Stomach smooth muscle (tissue), 2 donors: ENCODE measurements at regions not wholly inside any gene's neighbourhood (a gene's known extent, or its start where the extent isn't known, plus 50 kb on each side); places are given as distances from the start of the nearest gene placed in this dataset.

Source experiments
- H3K27ac ChIP-seq: one replicate; pipeline ENCODE4 v1.7.0; 2013; ENCODE audit warnings: mild to moderate bottlenecking, low read length, inconsistent platforms
- H3K27me3 ChIP-seq, 2 donors: one replicate each; pipeline ENCODE4 v1.7.0; 2013; ENCODE audit warnings: low read length in 2 of 2; ENCODE audit not compliant: insufficient read depth in 2 of 2, control insufficient read depth in 1 of 2
- H3K36me3 ChIP-seq, 2 donors: one replicate each; pipeline ENCODE4 v1.7.0; 2013; ENCODE audit warnings: low read length in 2 of 2; ENCODE audit not compliant: control insufficient read depth in 2 of 2, insufficient read depth in 2 of 2
- H3K4me1 ChIP-seq: one replicate; pipeline ENCODE4 v1.7.0; 2013; ENCODE audit warnings: low read length; ENCODE audit not compliant: control insufficient read depth, insufficient read depth
- H3K4me3 ChIP-seq, 2 donors: one replicate each; pipeline ENCODE4 v1.7.0; 2013; ENCODE audit warnings: low read length in 2 of 2
- H3K9ac ChIP-seq, 2 donors: one replicate each; pipeline ENCODE4 v1.7.0; 2013; ENCODE audit warnings: low read length in 2 of 2, mild to moderate bottlenecking in 1 of 2
- H3K9me3 ChIP-seq, 2 donors: one replicate each; pipeline ENCODE4 v1.7.0; 2013; ENCODE audit warnings: low read length in 2 of 2; ENCODE audit not compliant: control insufficient read depth in 2 of 2
- donor health status: healthy.
- donor health status: Pancreatic carcinoma.

GRCh38 chr21:31459457-31459856, 115.4 kb upstream of the TIAM1 start:
- Histone ChIP-seq H3K9ac (no peak overlapping the region), H3K36me3 (no peaks in the 10 kb centered on the region), H3K27me3 (no peaks in the 10 kb centered on the region), H3K9me3 (no peaks in the 10 kb centered on the region), H3K4me3 (no peak overlapping the region), H3K27ac (no peak overlapping the region), H3K4me1 (no peaks in the 10 kb centered on the region)

GRCh38 chr21:31457675-31458074, 113.6 kb upstream of the TIAM1 start:
- no peaks in the 10 kb centered on the region for H3K4me1 ChIP-seq
- H3K27me3 ChIP-seq = no peaks in the 10 kb centered on the region
- no peaks in the 10 kb centered on the region for H3K36me3 ChIP-seq
- no peaks in the 10 kb centered on the region for H3K9me3 ChIP-seq
- H3K9ac ChIP-seq = no peak overlapping the region
- no peak overlapping the region for H3K27ac ChIP-seq
- H3K4me3 ChIP-seq = no peak overlapping the region

GRCh38 chr21:31456201-31456600, 112.1 kb upstream of the TIAM1 start:
- Histone ChIP-seq H3K4me3 (no peak overlapping the region), H3K4me1 (no peaks in the 10 kb centered on the region)

GRCh38 chr21:31455506-31455905, 111.4 kb upstream of the TIAM1 start:
- no peak overlapping the region for H3K27ac ChIP-seq
- no peaks in the 10 kb centered on the region for H3K9me3 ChIP-seq
- no peak overlapping the region for H3K4me3 ChIP-seq
- H3K9ac ChIP-seq = no peak overlapping the region
- H3K27me3 ChIP-seq = no peaks in the 10 kb centered on the region
- H3K4me1 ChIP-seq = no peaks in the 10 kb centered on the region
- H3K36me3 ChIP-seq = no peaks in the 10 kb centered on the region

More at GRCh38 chr21:31456201-31456600, 112.1 kb upstream of the TIAM1 start:
- Histone ChIP-seq H3K27me3 (no peaks in the 10 kb centered on the region), H3K9ac (no peak overlapping the region), H3K9me3 (no peaks in the 10 kb centered on the region), H3K27ac (no peak overlapping the region), H3K36me3 (no peaks in the 10 kb centered on the region)

GRCh38 chr21:31450980-31451379, 106.9 kb upstream of the TIAM1 start:
- Histone ChIP-seq H3K9ac (no peak overlapping the region), H3K27me3 (peaks cover 0 to 3% of the 10 kb centered on the region in 2 donors), H3K4me3 (no peak overlapping the region), H3K4me1 (no peaks in the 10 kb centered on the region), H3K27ac (no peak overlapping the region), H3K36me3 (no peaks in the 10 kb centered on the region), H3K9me3 (no peaks in the 10 kb centered on the region)

- H3K36me3 ChIP-seq = no peaks in the 10 kb centered on the region
- H3K27ac ChIP-seq = no peak overlapping the region
- H3K27me3 ChIP-seq = peaks cover 0 to 3% of the 10 kb centered on the region in 2 donors
Observed at GRCh38 chr21:31449921-31450535, 106.0 kb upstream of the TIAM1 start.

GRCh38 chr21:31448496-31448895, 104.4 kb upstream of the TIAM1 start:
- H3K36me3 ChIP-seq = no peaks in the 10 kb centered on the region
- no peak overlapping the region for H3K9ac ChIP-seq
- H3K27me3 ChIP-seq = peaks cover 0 to 3% of the 10 kb centered on the region in 2 donors
- H3K27ac ChIP-seq = no peak overlapping the region
- H3K9me3 ChIP-seq = no peaks in the 10 kb centered on the region
- no peak overlapping the region for H3K4me3 ChIP-seq
- H3K4me1 ChIP-seq = no peaks in the 10 kb centered on the region

More at GRCh38 chr21:31449921-31450535, 106.0 kb upstream of the TIAM1 start:
- H3K4me1 ChIP-seq = no peaks in the 10 kb centered on the region
- H3K4me3 ChIP-seq = no peak overlapping the region
- H3K9me3 ChIP-seq = no peaks in the 10 kb centered on the region
- H3K9ac ChIP-seq = no peak overlapping the region

- peaks cover 0 to 3% of the 10 kb centered on the region in 2 donors for H3K27me3 ChIP-seq
- H3K9ac ChIP-seq = no peak overlapping the region
- no peak overlapping the region for H3K4me3 ChIP-seq
- H3K36me3 ChIP-seq = no peaks in the 10 kb centered on the region
- H3K27ac ChIP-seq = no peak overlapping the region
- no peaks in the 10 kb centered on the region for H3K9me3 ChIP-seq
- no peaks in the 10 kb centered on the region for H3K4me1 ChIP-seq
Observed at GRCh38 chr21:31447505-31447904, 103.4 kb upstream of the TIAM1 start.

- no peaks in the 10 kb centered on the region for H3K36me3 ChIP-seq
Observed at GRCh38 chr21:31446226-31446855, 102.3 kb upstream of the TIAM1 start.

GRCh38 chr21:31445137-31445536, 101.1 kb upstream of the TIAM1 start:
- Histone ChIP-seq H3K9me3 (peaks cover 8 to 18% of the 10 kb centered on the region in 2 donors), H3K27ac (no peak overlapping the region), H3K9ac (no peak overlapping the region), H3K4me3 (no peak overlapping the region), H3K27me3 (peaks cover 0 to 3% of the 10 kb centered on the region in 2 donors), H3K36me3 (no peaks in the 10 kb centered on the region), H3K4me1 (no peaks in the 10 kb centered on the region)

More at GRCh38 chr21:31446226-31446855, 102.3 kb upstream of the TIAM1 start:
- no peak overlapping the region for H3K27ac ChIP-seq
- H3K9ac ChIP-seq = no peak overlapping the region
- H3K4me1 ChIP-seq = no peaks in the 10 kb centered on the region
- H3K27me3 ChIP-seq = peaks cover 0 to 3% of the 10 kb centered on the region in 2 donors
- peaks cover 2 to 6% of the 10 kb centered on the region in 2 donors for H3K9me3 ChIP-seq
- no peak overlapping the region for H3K4me3 ChIP-seq
